ENCODE measurements at regions not wholly inside any gene's neighbourhood (a gene's known extent, or its start where the extent isn't known, plus 50 kb on each side); places are given as distances from the start of the nearest gene placed in this dataset.

- Histone ChIP-seq H3K36me3 (ENCODE audit: control insufficient read depth in 4 of 4, insufficient read depth in 3 of 4, low read depth in 1 of 4, low read length in 3 of 4) (no peaks in the 10 kb centered on the region), H3K9ac (ENCODE audit: low read depth in 1 of 2, low read length in 2 of 2) (no peak overlapping the region), H3K4me1 (ENCODE audit: control insufficient read depth in 4 of 4, insufficient read depth in 4 of 4, low read length in 3 of 4) (no peaks in the 10 kb centered on the region), H3K9me3 (ENCODE audit: control insufficient read depth in 4 of 4, low read length in 3 of 4) (peaks cover 0 to 3% (median 0%) of the 10 kb centered on the region in 4 donors), H3K27ac (ENCODE audit: low read depth in 1 of 2, low read length in 2 of 2) (no peak overlapping the region), H3K27me3 (ENCODE audit: control insufficient read depth in 4 of 4, insufficient read depth in 4 of 4, low read length in 3 of 4) (peaks cover 0 to 5% (median 0%) of the 10 kb centered on the region in 4 donors), H3K4me3 (ENCODE audit: low read depth in 1 of 3, low read length in 3 of 3) (no peak overlapping the region)
- TF ChIP-seq MAX (IDR thresholded peaks at IDR 0.05) (no peak), HNF4A (conservative IDR thresholded peaks at IDR 0.05) (no peak), EGR1 (IDR thresholded peaks at IDR 0.05; ENCODE audit: low read depth in 2 of 2) (no peak), HNF4G (IDR thresholded peaks at IDR 0.05) (no peak), RXRA (IDR thresholded peaks at IDR 0.05) (no peak), SP1 (IDR thresholded peaks at IDR 0.05) (no peak)
- WGBS = 69% methylated on average over 7 of the region's 7 CpGs
- no peak for DNase-seq (ENCODE audit: low spot score)
Measured at GRCh38 chr5:6858419-6858818, 145.2 kb downstream of the TENT4A start.

GRCh38 chr5:6859023-6859422 lies 145.8 kb downstream of the TENT4A start:
- H3K4me3 ChIP-seq (ENCODE audit: low read depth in 1 of 3, low read length in 3 of 3) = no peak overlapping the region
- no peak overlapping the region for H3K9ac ChIP-seq (ENCODE audit: low read depth in 1 of 2, low read length in 2 of 2)
- H3K36me3 ChIP-seq (ENCODE audit: control insufficient read depth in 4 of 4, insufficient read depth in 3 of 4, low read depth in 1 of 4, low read length in 3 of 4) = no peaks in the 10 kb centered on the region
- TF ChIP-seq NR2F2 (IDR thresholded peaks at IDR 0.05) (no peak), HNF4G (IDR thresholded peaks at IDR 0.05) (no peak), ATF3 (IDR thresholded peaks at IDR 0.05) (no peak), HNF4A (conservative IDR thresholded peaks at IDR 0.05) (no peak), GABPA (IDR thresholded peaks at IDR 0.05 in 1 of 2, conservative IDR thresholded peaks at IDR 0.05 in 1 of 2) (no peak), ZBTB33 (IDR thresholded peaks at IDR 0.05) (no peak), SP1 (IDR thresholded peaks at IDR 0.05) (no peak), CTCF (IDR thresholded peaks at IDR 0.05; ENCODE audit: low read depth, low read length, missing input control) (no peak), FOXA2 (IDR thresholded peaks at IDR 0.05) (no peak), EGR1 (IDR thresholded peaks at IDR 0.05; ENCODE audit: low read depth in 2 of 2) (no peak), FOXA1 (IDR thresholded peaks at IDR 0.05) (no peak), MAX (IDR thresholded peaks at IDR 0.05) (no peak), RAD21 (IDR thresholded peaks at IDR 0.05) (no peak), TAF1 (conservative IDR thresholded peaks at IDR 0.05) (no peak), JUND (IDR thresholded peaks at IDR 0.05) (no peak), YY1 (IDR thresholded peaks at IDR 0.05) (no peak)
- 89% methylated on average over 11 of the region's 11 CpGs for WGBS
- H3K27ac ChIP-seq (ENCODE audit: low read depth in 1 of 2, low read length in 2 of 2) = no peak overlapping the region
- no peak for DNase-seq (ENCODE audit: low spot score)
- H3K9me3 ChIP-seq (ENCODE audit: control insufficient read depth in 4 of 4, low read length in 3 of 4) = peaks cover 0 to 3% (median 0%) of the 10 kb centered on the region in 4 donors
- no peaks in the 10 kb centered on the region for H3K4me1 ChIP-seq (ENCODE audit: control insufficient read depth in 4 of 4, insufficient read depth in 4 of 4, low read length in 3 of 4)
- H3K27me3 ChIP-seq (ENCODE audit: control insufficient read depth in 4 of 4, insufficient read depth in 4 of 4, low read length in 3 of 4) = peaks cover 0 to 5% (median 0%) of the 10 kb centered on the region in 4 donors

Data from liver (tissue), 8 donors.